Stimulated activated CD4-positive, alpha-beta T cell treated with anti-CD3 and anti-CD28 coated beads, Interleukin-15, amount 100 ng/mL, for 24 hours (primary cell): ENCODE measurements at regions not wholly inside any gene's neighbourhood (a gene's known extent, or its start where the extent isn't known, plus 50 kb on each side); places are given as distances from the start of the nearest gene placed in this dataset.
"Not testable (repeated sequence)": the region's sequence is repeated elsewhere in the genome, so short reads cannot be mapped to it uniquely, and the experiment has no call there.

Source experiments
- DNase-seq: peaks from one replicate; pipeline ENCODE4 v3.0.0-alpha.2; 2020

- DNase-seq = no peak
These were observed 1049.3 kb downstream of the GALC start for GRCh38 chr14:86943391-86944365.

- DNase-seq = no peak
These were observed 1050.0 kb downstream of the GALC start for GRCh38 chr14:86942936-86943335.

- DNase-seq = no peak
These were observed 1052.9 kb downstream of the GALC start for GRCh38 chr14:86940106-86940505.

- DNase-seq = no peak
These were observed 1054.7 kb downstream of the GALC start for GRCh38 chr14:86938320-86938719.

GRCh38 chr14:86936556-86936955 lies 1056.4 kb downstream of the GALC start:
- DNase-seq = no peak

- no peak for DNase-seq
These were observed 1057.6 kb downstream of the GALC start for GRCh38 chr14:86935241-86935885.

GRCh38 chr14:86933958-86934595 lies 1058.9 kb downstream of the GALC start:
- DNase-seq = no peak

- DNase-seq = no peak
These were observed 1059.5 kb downstream of the GALC start for GRCh38 chr14:86933460-86933859.

GRCh38 chr14:86915406-86915805 lies 1077.6 kb downstream of the GALC start:
- DNase-seq = no peak

GRCh38 chr14:86912709-86913108 lies 1080.3 kb downstream of the GALC start:
- DNase-seq = no peak

- DNase-seq = no peak
These were observed 1081.5 kb downstream of the GALC start for GRCh38 chr14:86911486-86911885.

- DNase-seq = not testable (repeated sequence)
These were observed 1087.5 kb downstream of the GALC start for GRCh38 chr14:86905386-86905926.

- no peak for DNase-seq
These were observed 1090.6 kb downstream of the GALC start for GRCh38 chr14:86902176-86902950.

- DNase-seq = no peak
These were observed 1095.1 kb downstream of the GALC start for GRCh38 chr14:86897704-86898513.

GRCh38 chr14:86897224-86897623 lies 1095.8 kb downstream of the GALC start:
- no peak for DNase-seq

GRCh38 chr14:86896701-86897100 lies 1096.3 kb downstream of the GALC start:
- no peak for DNase-seq

GRCh38 chr14:86892152-86892956 lies 1100.6 kb downstream of the GALC start:
- DNase-seq = no peak

GRCh38 chr14:86885280-86885679 lies 1107.7 kb downstream of the GALC start:
- DNase-seq = no peak

- DNase-seq = no peak
These were observed 1108.5 kb downstream of the GALC start for GRCh38 chr14:86884498-86884897.

- no peak for DNase-seq
These were observed 1110.2 kb downstream of the GALC start for GRCh38 chr14:86882818-86883217.

GRCh38 chr14:86865934-86866333 lies 1127.0 kb downstream of the GALC start:
- no peak for DNase-seq
